ENCODE measurements at regions not wholly inside any gene's neighbourhood (a gene's known extent, or its start where the extent isn't known, plus 50 kb on each side); places are given as distances from the start of the nearest gene placed in this dataset.

DNA sequence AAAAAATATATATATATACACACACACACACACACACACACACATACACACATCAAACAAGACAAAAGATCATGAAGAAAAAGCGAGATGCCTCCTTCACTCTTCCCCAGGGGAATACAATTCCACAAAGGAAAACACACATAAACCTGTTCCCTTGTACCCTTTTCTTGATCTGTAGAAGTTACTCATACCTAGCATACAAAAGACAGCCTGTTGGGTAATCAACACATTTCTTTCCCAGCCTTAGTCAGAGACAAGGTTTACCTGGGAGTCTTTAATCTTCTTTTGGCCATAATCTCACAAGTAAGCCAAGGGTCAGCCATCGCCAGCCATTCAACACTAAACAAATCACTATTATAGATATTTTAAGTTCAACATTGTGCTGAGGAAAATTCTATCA is 407.0 kb downstream of the SUCLG1 start:
- no peaks in the 10 kb centered on the region for H3K4me1 ChIP-seq (ENCODE audit: insufficient read depth, low read length)
- H3K9me3 ChIP-seq (ENCODE audit: low read length), result no peaks in the 10 kb centered on the region
- no peak for TF ChIP-seq EZH2phosphoT487 (IDR thresholded peaks at IDR 0.05; ENCODE audit: borderline replicate concordance, low read length)
- H3K36me3 ChIP-seq (ENCODE audit: low read depth, low read length), result no peaks in the 10 kb centered on the region
- intact Hi-C loops (cut with micrococcal nuclease), result no loop called here
- no peak overlapping the region for H2AFZ ChIP-seq (ENCODE audit: low read length)
- H3K79me2 ChIP-seq (ENCODE audit: low read length), result no peaks in the 10 kb centered on the region
- H3K27ac ChIP-seq (ENCODE audit: low read length), result no peak overlapping the region
- no peaks in the 10 kb centered on the region for H3F3A ChIP-seq (ENCODE audit: low read length, unreplicated experiment)
- H3K4me2 ChIP-seq (ENCODE audit: low read length), result no peak overlapping the region
- ATAC-seq (no peak), DNase-seq (no peak)
- POLR2A ChIA-PET (ENCODE audit: unreplicated experiment), result no interaction called here
- H4K20me1 ChIP-seq (ENCODE audit: low read length), result no peaks in the 10 kb centered on the region
- no peak overlapping the region for H3K4me3 ChIP-seq (ENCODE audit: low read length)
- no TSS peak for BruUV-seq (replicated peaks)
- no peaks in the 10 kb centered on the region for H3K27me3 ChIP-seq (ENCODE audit: low read length)
- CTCF ChIA-PET, result no interaction called here
- no peak overlapping the region for H3K9ac ChIP-seq (ENCODE audit: low read length)
- no peaks in the 10 kb centered on the region for H3K9me2 ChIP-seq (replicated peaks; ENCODE audit: low read length)

DNA sequence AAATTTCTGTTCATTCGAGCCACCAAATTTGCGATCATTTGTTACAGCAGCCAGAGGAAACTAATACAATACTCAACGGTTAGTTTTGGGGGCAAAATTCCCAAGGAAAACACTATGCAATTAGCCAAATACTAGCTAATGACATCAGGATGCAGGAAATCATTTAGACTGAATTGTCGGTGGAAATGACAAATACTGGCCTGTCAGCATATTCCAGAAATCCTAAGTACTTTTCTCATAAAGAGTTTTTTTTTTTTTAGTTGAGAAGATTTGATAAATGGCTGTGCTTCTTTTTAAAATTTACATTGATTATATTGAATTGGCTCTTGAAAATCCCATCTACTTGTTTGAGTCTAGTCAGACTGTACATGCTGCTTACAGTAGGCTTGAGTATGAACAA is 410.1 kb downstream of the SUCLG1 start:
- Histone ChIP-seq H3F3A (ENCODE audit: low read length, unreplicated experiment) (no peaks in the 10 kb centered on the region), H3K36me3 (ENCODE audit: low read depth, low read length) (no peaks in the 10 kb centered on the region), H3K9ac (ENCODE audit: low read length) (no peak overlapping the region), H3K4me1 (ENCODE audit: insufficient read depth, low read length) (no peaks in the 10 kb centered on the region), H3K27ac (ENCODE audit: low read length) (no peak overlapping the region), H3K4me3 (ENCODE audit: low read length) (no peak overlapping the region), H4K20me1 (ENCODE audit: low read length) (no peaks in the 10 kb centered on the region), H3K4me2 (ENCODE audit: low read length) (no peak overlapping the region), H3K9me2 (replicated peaks; ENCODE audit: low read length) (no peaks in the 10 kb centered on the region), H3K27me3 (ENCODE audit: low read length) (peaks cover 14% of the 10 kb centered on the region), H2AFZ (ENCODE audit: low read length) (no peak overlapping the region), H3K79me2 (ENCODE audit: low read length) (no peaks in the 10 kb centered on the region), H3K9me3 (ENCODE audit: low read length) (no peaks in the 10 kb centered on the region)
- DNase-seq, result no peak
- no peak for ATAC-seq
- ChIA-PET CTCF (no interaction called here), POLR2A (ENCODE audit: unreplicated experiment) (no interaction called here)
- BruUV-seq (replicated peaks), result no TSS peak
- TF ChIP-seq EZH2phosphoT487 (IDR thresholded peaks at IDR 0.05; ENCODE audit: borderline replicate concordance, low read length) (no peak), EZH2 (IDR thresholded peaks at IDR 0.05; ENCODE audit: low read length, unreplicated experiment) (no peak)
- TF ChIP-seq, protein P1, sequence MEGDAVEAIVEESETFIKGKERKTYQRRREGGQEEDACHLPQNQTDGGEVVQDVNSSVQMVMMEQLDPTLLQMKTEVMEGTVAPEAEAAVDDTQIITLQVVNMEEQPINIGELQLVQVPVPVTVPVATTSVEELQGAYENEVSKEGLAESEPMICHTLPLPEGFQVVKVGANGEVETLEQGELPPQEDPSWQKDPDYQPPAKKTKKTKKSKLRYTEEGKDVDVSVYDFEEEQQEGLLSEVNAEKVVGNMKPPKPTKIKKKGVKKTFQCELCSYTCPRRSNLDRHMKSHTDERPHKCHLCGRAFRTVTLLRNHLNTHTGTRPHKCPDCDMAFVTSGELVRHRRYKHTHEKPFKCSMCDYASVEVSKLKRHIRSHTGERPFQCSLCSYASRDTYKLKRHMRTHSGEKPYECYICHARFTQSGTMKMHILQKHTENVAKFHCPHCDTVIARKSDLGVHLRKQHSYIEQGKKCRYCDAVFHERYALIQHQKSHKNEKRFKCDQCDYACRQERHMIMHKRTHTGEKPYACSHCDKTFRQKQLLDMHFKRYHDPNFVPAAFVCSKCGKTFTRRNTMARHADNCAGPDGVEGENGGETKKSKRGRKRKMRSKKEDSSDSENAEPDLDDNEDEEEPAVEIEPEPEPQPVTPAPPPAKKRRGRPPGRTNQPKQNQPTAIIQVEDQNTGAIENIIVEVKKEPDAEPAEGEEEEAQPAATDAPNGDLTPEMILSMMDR (conservative IDR thresholded peaks at IDR 0.05; ENCODE audit: low read depth, low read length), result no peak
- intact Hi-C loops (cut with micrococcal nuclease), result no loop called here

DNA sequence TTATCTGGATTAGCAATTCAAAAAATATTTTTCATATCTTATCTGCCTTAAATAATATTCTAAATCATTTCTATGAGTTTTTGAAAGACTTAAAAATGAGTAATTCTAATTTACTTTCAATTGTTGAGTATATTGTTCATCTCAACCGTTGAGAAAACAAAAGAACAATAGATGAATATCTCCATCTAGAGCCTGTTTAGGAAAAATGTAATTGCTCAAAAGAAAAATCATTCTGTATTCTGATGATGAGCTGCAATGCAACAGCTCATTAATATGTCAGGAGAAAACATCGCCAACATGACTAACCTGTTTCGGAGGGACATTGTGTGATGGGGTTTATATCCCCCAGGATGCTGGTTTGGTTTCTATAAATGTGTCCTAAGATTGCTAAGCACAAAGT is 417.6 kb downstream of the SUCLG1 start:
- H3K9me3 ChIP-seq (ENCODE audit: low read length), result no peaks in the 10 kb centered on the region
- H3K36me3 ChIP-seq (ENCODE audit: low read depth, low read length), result no peaks in the 10 kb centered on the region
- no peak for TF ChIP-seq EZH2phosphoT487 (IDR thresholded peaks at IDR 0.05; ENCODE audit: borderline replicate concordance, low read length)
- TF ChIP-seq, protein P1 (conservative IDR thresholded peaks at IDR 0.05; ENCODE audit: low read depth, low read length), result no peak
- TF ChIP-seq EZH2 (IDR thresholded peaks at IDR 0.05; ENCODE audit: low read length, unreplicated experiment), result no peak
- H2AFZ ChIP-seq (ENCODE audit: low read length), result no peak overlapping the region
- no peaks in the 10 kb centered on the region for H3K9me2 ChIP-seq (replicated peaks; ENCODE audit: low read length)
- no peak overlapping the region for H3K4me2 ChIP-seq (ENCODE audit: low read length)
- intact Hi-C loops (cut with micrococcal nuclease), result no loop called here
- H4K20me1 ChIP-seq (ENCODE audit: low read length), result no peaks in the 10 kb centered on the region
- no peaks in the 10 kb centered on the region for H3K79me2 ChIP-seq (ENCODE audit: low read length)
- CTCF ChIA-PET, result no interaction called here
- no peak overlapping the region for H3K27ac ChIP-seq (ENCODE audit: low read length)
- no peak for DNase-seq
- no TSS peak for BruUV-seq (replicated peaks)
- POLR2A ChIA-PET (ENCODE audit: unreplicated experiment), result no interaction called here
- no peak overlapping the region for H3K4me3 ChIP-seq (ENCODE audit: low read length)
- ATAC-seq, result no peak
- no peaks in the 10 kb centered on the region for H3K4me1 ChIP-seq (ENCODE audit: insufficient read depth, low read length)
- no peaks in the 10 kb centered on the region for H3F3A ChIP-seq (ENCODE audit: low read length, unreplicated experiment)
- H3K27me3 ChIP-seq (ENCODE audit: low read length), result peaks cover 35% of the 10 kb centered on the region
- no peak overlapping the region for H3K9ac ChIP-seq (ENCODE audit: low read length)
